ENCODE measurements at regions not wholly inside any gene's neighbourhood (a gene's known extent, or its start where the extent isn't known, plus 50 kb on each side); places are given as distances from the start of the nearest gene placed in this dataset.

DNA sequence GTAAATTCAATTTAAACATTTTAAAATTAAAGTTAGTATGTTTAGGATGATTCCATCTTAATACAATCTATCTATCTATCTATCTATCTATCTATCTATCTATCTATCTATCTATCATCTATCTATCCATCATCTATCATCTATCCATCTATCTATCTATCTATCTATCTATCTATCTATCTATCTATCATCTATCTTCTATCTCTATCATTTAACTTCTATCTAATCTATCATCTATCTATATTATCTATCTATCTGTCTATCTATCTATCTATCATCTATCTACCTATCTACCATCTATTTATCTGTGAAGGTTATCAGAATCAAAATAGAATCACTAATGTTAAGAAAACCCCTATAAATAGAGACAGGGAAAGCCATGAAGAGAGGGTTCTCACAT is 78.3 kb downstream of the RAMP3 start:
- Histone ChIP-seq H3K27me3 (ENCODE audit: control insufficient read depth in 5 of 5, insufficient read depth in 4 of 5, low read length in 5 of 5) (peaks cover 0 to 5% (median 0%) of the 10 kb centered on the region in 5 donors), H3K9ac (ENCODE audit: low read length in 5 of 5) (no peak overlapping the region), H3K4me1 (ENCODE audit: control insufficient read depth in 5 of 5, insufficient read depth in 5 of 5, low read length in 5 of 5) (peaks cover 0 to 23% (median 0%) of the 10 kb centered on the region in 5 donors), H3K36me3 (ENCODE audit: control insufficient read depth in 5 of 5, insufficient read depth in 5 of 5, low read length in 5 of 5) (no peaks in the 10 kb centered on the region), H3K9me3 (ENCODE audit: control insufficient read depth in 5 of 5, low read length in 5 of 5) (no peaks in the 10 kb centered on the region), H3K4me3 (ENCODE audit: low read depth in 1 of 5, low read length in 5 of 5) (no peak overlapping the region), H3K27ac (ENCODE audit: low read depth, low read length) (no peak overlapping the region)

DNA sequence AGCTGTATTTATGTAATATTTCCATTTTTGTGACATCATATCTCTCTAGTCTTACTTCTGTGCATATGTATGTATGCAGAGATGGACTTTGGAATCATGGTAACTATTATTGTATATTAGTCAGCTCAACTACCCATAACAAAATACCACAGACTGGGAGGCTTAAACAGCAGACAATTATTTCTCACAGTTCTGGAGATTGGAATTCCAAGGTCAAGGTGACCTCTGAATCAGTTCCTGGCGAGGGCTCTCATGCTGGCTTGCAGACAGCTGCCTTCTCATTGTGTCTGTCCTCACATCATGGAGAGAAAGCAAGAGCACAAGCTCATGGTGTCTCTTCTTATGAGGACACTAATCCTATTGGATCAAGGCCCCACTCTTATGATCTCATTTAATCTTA is 79.1 kb downstream of the RAMP3 start:
- Histone ChIP-seq H3K4me1 (ENCODE audit: control insufficient read depth in 5 of 5, insufficient read depth in 5 of 5, low read length in 5 of 5) (peaks cover 0 to 31% (median 0%) of the 10 kb centered on the region in 5 donors), H3K9me3 (ENCODE audit: control insufficient read depth in 5 of 5, low read length in 5 of 5) (no peaks in the 10 kb centered on the region), H3K9ac (ENCODE audit: low read length in 5 of 5) (no peak overlapping the region), H3K27me3 (ENCODE audit: control insufficient read depth in 5 of 5, insufficient read depth in 4 of 5, low read length in 5 of 5) (peaks cover 0 to 12% (median 0%) of the 10 kb centered on the region in 5 donors), H3K27ac (ENCODE audit: low read depth, low read length) (no peak overlapping the region), H3K36me3 (ENCODE audit: control insufficient read depth in 5 of 5, insufficient read depth in 5 of 5, low read length in 5 of 5) (no peaks in the 10 kb centered on the region), H3K4me3 (ENCODE audit: low read depth in 1 of 5, low read length in 5 of 5) (no peak overlapping the region)

DNA sequence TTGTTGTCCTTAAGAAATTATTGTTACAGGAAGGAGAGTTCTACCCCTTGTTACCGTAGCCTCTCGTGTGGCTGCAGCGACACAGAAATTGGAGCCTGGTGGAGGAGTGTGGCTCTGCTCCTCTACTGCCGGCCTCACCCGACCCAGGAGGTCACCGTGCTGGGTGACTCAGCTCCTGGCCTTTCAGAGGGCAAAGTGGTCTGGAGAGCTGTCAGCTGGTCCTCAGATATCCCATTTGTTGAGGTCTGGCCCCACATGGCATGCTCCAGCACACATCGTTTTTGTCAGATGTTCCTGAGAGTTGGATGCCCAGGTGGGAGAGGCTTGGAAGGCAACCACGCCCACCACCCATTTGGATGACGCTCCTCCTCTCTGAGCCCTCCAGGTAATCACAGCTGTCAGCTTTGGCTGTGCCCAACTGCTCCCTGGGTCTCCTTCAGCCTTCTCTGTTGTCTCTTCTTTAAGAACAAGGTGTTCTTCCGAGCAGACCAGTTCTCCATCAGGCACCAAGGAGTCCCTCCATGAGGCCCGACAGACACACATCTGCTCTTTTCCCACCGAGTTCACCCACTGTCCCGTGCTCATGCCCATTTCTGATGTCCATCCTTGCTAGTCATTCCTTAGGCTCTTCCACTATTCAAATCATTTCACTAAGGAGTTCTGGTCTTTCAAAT is 80.3 kb downstream of the RAMP3 start:
- H3K36me3 ChIP-seq (ENCODE audit: control insufficient read depth in 5 of 5, insufficient read depth in 5 of 5, low read length in 5 of 5), result no peaks in the 10 kb centered on the region
- no peak overlapping the region for H3K4me3 ChIP-seq (ENCODE audit: low read depth in 1 of 5, low read length in 5 of 5)
- H3K27me3 ChIP-seq (ENCODE audit: control insufficient read depth in 5 of 5, insufficient read depth in 4 of 5, low read length in 5 of 5), result peaks cover 0 to 12% (median 0%) of the 10 kb centered on the region in 5 donors
- no peak overlapping the region for H3K9ac ChIP-seq (ENCODE audit: low read length in 5 of 5)
- peaks cover 0 to 42% (median 3%) of the 10 kb centered on the region in 5 donors for H3K4me1 ChIP-seq (ENCODE audit: control insufficient read depth in 5 of 5, insufficient read depth in 5 of 5, low read length in 5 of 5)
- no peaks in the 10 kb centered on the region for H3K9me3 ChIP-seq (ENCODE audit: control insufficient read depth in 5 of 5, low read length in 5 of 5)
- H3K27ac ChIP-seq (ENCODE audit: low read depth, low read length), result no peak overlapping the region

DNA sequence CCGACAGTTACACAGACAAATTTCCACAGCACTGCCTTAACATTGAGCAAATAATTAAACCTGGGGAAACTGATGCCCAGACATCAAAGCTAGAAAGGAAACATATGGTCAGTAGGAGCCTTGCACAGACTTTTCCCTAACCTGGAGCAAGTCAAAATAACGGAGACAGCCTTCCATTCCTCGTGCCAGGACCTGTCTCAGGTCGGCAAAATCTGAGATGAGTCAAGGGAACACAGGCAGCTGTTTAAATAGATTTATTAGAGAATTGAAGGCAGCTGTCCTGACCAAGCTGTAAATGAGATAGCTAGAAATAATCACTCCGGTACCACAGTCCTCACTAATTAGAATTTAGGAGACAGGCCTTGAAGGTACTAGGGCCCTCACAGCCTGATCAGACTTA is 81.2 kb downstream of the RAMP3 start:
- Histone ChIP-seq H3K9me3 (ENCODE audit: control insufficient read depth in 5 of 5, low read length in 5 of 5) (no peaks in the 10 kb centered on the region), H3K9ac (ENCODE audit: low read length in 5 of 5) (no peak overlapping the region), H3K27me3 (ENCODE audit: control insufficient read depth in 5 of 5, insufficient read depth in 4 of 5, low read length in 5 of 5) (peaks cover 0 to 12% (median 0%) of the 10 kb centered on the region in 5 donors), H3K27ac (ENCODE audit: low read depth, low read length) (no peak overlapping the region), H3K4me3 (ENCODE audit: low read depth in 1 of 5, low read length in 5 of 5) (no peak overlapping the region), H3K4me1 (ENCODE audit: control insufficient read depth in 5 of 5, insufficient read depth in 5 of 5, low read length in 5 of 5) (peaks cover 0 to 42% (median 3%) of the 10 kb centered on the region in 5 donors), H3K36me3 (ENCODE audit: control insufficient read depth in 5 of 5, insufficient read depth in 5 of 5, low read length in 5 of 5) (no peaks in the 10 kb centered on the region)

DNA sequence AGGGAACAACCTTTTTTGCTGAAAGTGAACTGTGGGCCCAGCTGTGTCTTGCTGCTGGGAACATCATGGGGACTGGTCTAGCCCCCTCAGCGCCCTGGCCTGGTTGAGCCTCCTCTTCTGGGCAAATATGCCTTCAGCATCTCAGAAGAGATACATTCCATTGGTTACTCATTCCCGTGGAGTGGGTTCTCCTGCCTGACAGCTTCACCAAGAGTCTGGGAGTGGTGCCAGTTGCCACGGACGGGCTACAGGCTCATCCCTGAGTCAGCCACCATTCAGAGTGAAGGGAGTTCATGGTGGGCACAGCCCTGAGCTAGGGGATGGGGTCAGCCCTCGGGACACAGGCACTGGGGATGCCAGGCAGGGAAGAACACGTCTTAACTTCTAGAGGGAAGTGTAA is 81.9 kb downstream of the RAMP3 start:
- Histone ChIP-seq H3K4me3 (ENCODE audit: low read depth in 1 of 5, low read length in 5 of 5) (no peak overlapping the region), H3K36me3 (ENCODE audit: control insufficient read depth in 5 of 5, insufficient read depth in 5 of 5, low read length in 5 of 5) (no peaks in the 10 kb centered on the region), H3K27me3 (ENCODE audit: control insufficient read depth in 5 of 5, insufficient read depth in 4 of 5, low read length in 5 of 5) (peaks cover 0 to 15% (median 0%) of the 10 kb centered on the region in 5 donors), H3K4me1 (ENCODE audit: control insufficient read depth in 5 of 5, insufficient read depth in 5 of 5, low read length in 5 of 5) (peaks cover 0 to 44% (median 3%) of the 10 kb centered on the region in 5 donors), H3K27ac (ENCODE audit: low read depth, low read length) (no peak overlapping the region), H3K9ac (ENCODE audit: low read length in 5 of 5) (no peak overlapping the region), H3K9me3 (ENCODE audit: control insufficient read depth in 5 of 5, low read length in 5 of 5) (no peaks in the 10 kb centered on the region)

DNA sequence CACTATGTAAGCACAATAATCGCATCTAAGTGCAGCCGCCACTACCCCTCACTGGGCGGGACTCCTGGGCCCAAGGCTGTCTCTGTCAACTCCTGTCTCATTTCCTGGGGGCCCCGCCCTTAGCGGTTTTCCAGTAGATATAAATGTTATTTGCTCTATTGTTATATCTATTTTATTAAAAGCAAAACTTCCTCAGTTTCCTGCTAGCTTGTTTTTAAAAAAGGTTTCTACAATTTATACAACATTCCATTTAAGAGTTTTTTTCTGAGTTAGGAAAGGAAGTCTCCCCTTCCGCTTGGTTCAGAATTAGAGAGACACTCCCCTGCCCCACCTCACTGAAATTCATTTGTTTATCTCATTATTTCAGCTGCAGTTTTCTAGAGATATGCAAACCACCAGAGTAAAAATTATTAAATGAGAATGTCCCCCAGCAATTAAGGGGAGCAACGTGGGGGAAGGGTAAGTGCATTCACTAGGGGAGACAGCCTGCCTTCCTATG is 82.7 kb downstream of the RAMP3 start:
- Histone ChIP-seq H3K4me3 (ENCODE audit: low read depth in 1 of 5, low read length in 5 of 5) (no peak overlapping the region), H3K9me3 (ENCODE audit: control insufficient read depth in 5 of 5, low read length in 5 of 5) (no peaks in the 10 kb centered on the region), H3K27ac (ENCODE audit: low read depth, low read length) (no peak overlapping the region), H3K4me1 (ENCODE audit: control insufficient read depth in 5 of 5, insufficient read depth in 5 of 5, low read length in 5 of 5) (peaks cover 0 to 44% (median 3%) of the 10 kb centered on the region in 5 donors), H3K36me3 (ENCODE audit: control insufficient read depth in 5 of 5, insufficient read depth in 5 of 5, low read length in 5 of 5) (no peaks in the 10 kb centered on the region), H3K9ac (ENCODE audit: low read length in 5 of 5) (no peak overlapping the region), H3K27me3 (ENCODE audit: control insufficient read depth in 5 of 5, insufficient read depth in 4 of 5, low read length in 5 of 5) (peaks cover 0 to 15% (median 3%) of the 10 kb centered on the region in 5 donors)

DNA sequence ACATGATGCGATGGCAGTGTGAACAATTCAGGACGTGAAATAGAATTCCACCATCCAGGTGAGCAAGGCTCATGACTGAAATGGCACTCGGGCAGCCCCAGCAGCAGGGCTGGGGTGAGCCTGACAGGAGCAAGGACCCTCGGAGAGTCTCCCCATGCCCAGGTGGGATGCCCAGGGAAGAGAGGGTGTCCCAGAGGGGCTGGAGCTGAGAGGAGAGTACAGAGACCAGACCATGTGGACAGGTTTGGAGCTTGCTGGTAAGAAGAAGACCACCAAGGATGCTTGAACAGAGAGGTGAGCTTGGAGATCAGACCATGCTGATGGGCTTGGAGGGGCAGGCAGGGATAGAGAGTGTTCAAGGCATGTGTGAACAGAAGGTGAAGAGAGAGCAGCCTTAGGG is 83.3 kb downstream of the RAMP3 start:
- H3K27ac ChIP-seq (ENCODE audit: low read depth, low read length), result no peak overlapping the region
- no peaks in the 10 kb centered on the region for H3K9me3 ChIP-seq (ENCODE audit: control insufficient read depth in 5 of 5, low read length in 5 of 5)
- H3K4me3 ChIP-seq (ENCODE audit: low read depth in 1 of 5, low read length in 5 of 5), result no peak overlapping the region
- H3K36me3 ChIP-seq (ENCODE audit: control insufficient read depth in 5 of 5, insufficient read depth in 5 of 5, low read length in 5 of 5), result no peaks in the 10 kb centered on the region
- peaks cover 0 to 47% (median 3%) of the 10 kb centered on the region in 5 donors for H3K4me1 ChIP-seq (ENCODE audit: control insufficient read depth in 5 of 5, insufficient read depth in 5 of 5, low read length in 5 of 5)
- H3K9ac ChIP-seq (ENCODE audit: low read length in 5 of 5), result no peak overlapping the region
- H3K27me3 ChIP-seq (ENCODE audit: control insufficient read depth in 5 of 5, insufficient read depth in 4 of 5, low read length in 5 of 5), result peaks cover 0 to 18% (median 3%) of the 10 kb centered on the region in 5 donors

DNA sequence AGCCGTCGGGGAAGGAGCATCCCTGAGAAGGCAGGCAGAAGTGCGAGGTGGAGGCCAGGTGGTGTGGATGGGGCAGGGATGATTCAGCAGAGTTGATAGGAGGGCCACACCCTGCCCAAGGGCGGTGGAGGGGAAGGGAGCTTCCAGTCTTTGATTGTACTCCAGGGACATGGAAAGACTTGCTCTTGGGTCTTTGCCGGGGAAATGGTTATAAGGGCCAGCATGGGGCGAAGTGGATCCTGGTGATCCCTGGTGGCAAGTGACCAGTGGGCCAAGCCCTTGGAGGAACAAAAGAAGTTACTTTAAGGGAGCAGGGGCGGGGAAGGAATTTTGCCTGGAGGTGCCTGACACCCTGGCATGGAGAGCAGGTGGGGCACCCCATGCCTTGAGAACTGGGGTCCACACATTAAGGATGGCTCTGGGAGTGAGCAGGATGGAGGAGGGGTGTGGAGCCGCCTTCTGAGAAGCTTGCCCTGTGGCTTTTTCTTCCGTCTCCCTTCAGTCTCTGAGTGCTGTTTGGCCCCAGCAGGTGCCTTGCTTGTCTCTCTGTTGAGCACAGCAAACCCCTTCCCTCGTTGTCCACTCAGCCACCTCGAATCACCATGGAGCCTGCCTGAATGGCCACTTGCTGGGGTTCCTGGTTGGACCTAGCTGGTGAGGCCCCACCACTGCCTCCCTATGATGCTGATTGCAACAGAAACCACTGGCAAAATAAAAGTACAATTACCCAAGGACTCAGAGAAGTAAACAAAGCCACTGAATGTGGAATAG is 83.9 kb downstream of the RAMP3 start:
- Histone ChIP-seq H3K9ac (ENCODE audit: low read length in 5 of 5) (no peak overlapping the region), H3K9me3 (ENCODE audit: control insufficient read depth in 5 of 5, low read length in 5 of 5) (no peaks in the 10 kb centered on the region), H3K4me3 (ENCODE audit: low read depth in 1 of 5, low read length in 5 of 5) (no peak overlapping the region), H3K4me1 (ENCODE audit: control insufficient read depth in 5 of 5, insufficient read depth in 5 of 5, low read length in 5 of 5) (peaks cover 0 to 49% (median 3%) of the 10 kb centered on the region in 5 donors), H3K27ac (ENCODE audit: low read depth, low read length) (no peak overlapping the region), H3K27me3 (ENCODE audit: control insufficient read depth in 5 of 5, insufficient read depth in 4 of 5, low read length in 5 of 5) (peaks cover 0 to 19% (median 3%) of the 10 kb centered on the region in 5 donors), H3K36me3 (ENCODE audit: control insufficient read depth in 5 of 5, insufficient read depth in 5 of 5, low read length in 5 of 5) (no peaks in the 10 kb centered on the region)

DNA sequence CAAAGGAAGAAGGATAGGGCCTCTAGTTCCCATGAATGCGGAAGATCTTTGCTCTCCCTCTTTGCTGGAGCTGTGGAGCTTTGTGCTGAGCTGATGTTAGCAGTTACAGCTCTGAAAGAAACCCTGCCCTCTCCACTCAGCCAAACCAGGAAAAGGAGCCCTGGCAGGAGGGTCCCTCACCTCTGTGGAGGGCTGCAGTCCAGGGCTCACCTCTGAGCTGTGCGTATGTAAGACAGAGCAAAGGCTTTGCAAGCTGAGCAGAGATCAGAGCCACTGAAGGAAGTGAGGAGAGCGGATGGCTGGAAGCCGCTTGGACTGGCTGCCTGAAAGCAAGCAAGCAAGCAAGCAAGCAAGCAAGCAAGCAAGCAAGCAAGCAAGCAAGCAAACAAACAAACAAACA is 84.7 kb downstream of the RAMP3 start:
- Histone ChIP-seq H3K36me3 (ENCODE audit: control insufficient read depth in 5 of 5, insufficient read depth in 5 of 5, low read length in 5 of 5) (no peaks in the 10 kb centered on the region), H3K9ac (ENCODE audit: low read length in 5 of 5) (no peak overlapping the region), H3K4me1 (ENCODE audit: control insufficient read depth in 5 of 5, insufficient read depth in 5 of 5, low read length in 5 of 5) (peaks cover 0 to 49% (median 3%) of the 10 kb centered on the region in 5 donors), H3K9me3 (ENCODE audit: control insufficient read depth in 5 of 5, low read length in 5 of 5) (no peaks in the 10 kb centered on the region), H3K27ac (ENCODE audit: low read depth, low read length) (no peak overlapping the region), H3K27me3 (ENCODE audit: control insufficient read depth in 5 of 5, insufficient read depth in 4 of 5, low read length in 5 of 5) (peaks cover 0 to 18% (median 3%) of the 10 kb centered on the region in 5 donors), H3K4me3 (ENCODE audit: low read depth in 1 of 5, low read length in 5 of 5) (no peak overlapping the region)

DNA sequence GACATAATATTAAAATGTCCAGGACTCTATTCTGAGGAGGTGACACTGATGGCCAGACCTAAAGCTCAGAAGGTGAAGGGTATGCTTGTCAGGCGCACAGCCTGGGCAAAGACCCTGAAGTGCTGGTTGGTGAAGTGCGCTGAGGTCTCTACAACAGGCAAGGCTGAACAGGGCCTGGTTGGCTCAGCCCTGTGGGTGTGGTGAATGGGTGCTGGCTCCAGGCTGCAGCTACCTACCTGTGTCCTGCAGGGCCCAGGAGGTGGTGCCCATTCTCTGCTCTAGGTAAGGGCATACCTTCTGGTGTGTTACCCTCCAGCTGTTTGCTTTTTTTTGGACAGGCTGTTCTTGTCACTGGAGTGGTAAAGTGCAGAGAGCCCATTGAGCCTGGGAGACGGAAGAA is 85.1 kb downstream of the RAMP3 start:
- H3K9ac ChIP-seq (ENCODE audit: low read length in 5 of 5), result no peak overlapping the region
- H3K4me1 ChIP-seq (ENCODE audit: control insufficient read depth in 5 of 5, insufficient read depth in 5 of 5, low read length in 5 of 5), result peaks cover 0 to 49% (median 3%) of the 10 kb centered on the region in 5 donors
- no peaks in the 10 kb centered on the region for H3K36me3 ChIP-seq (ENCODE audit: control insufficient read depth in 5 of 5, insufficient read depth in 5 of 5, low read length in 5 of 5)
- peaks cover 0 to 18% (median 3%) of the 10 kb centered on the region in 5 donors for H3K27me3 ChIP-seq (ENCODE audit: control insufficient read depth in 5 of 5, insufficient read depth in 4 of 5, low read length in 5 of 5)
- H3K27ac ChIP-seq (ENCODE audit: low read depth, low read length), result no peak overlapping the region
- no peaks in the 10 kb centered on the region for H3K9me3 ChIP-seq (ENCODE audit: control insufficient read depth in 5 of 5, low read length in 5 of 5)
- no peak overlapping the region for H3K4me3 ChIP-seq (ENCODE audit: low read depth in 1 of 5, low read length in 5 of 5)

Data from subcutaneous abdominal adipose tissue (tissue), 5 donors.